ENCODE measurements at regions not wholly inside any gene's neighbourhood (a gene's known extent, or its start where the extent isn't known, plus 50 kb on each side); places are given as distances from the start of the nearest gene placed in this dataset.

DNA sequence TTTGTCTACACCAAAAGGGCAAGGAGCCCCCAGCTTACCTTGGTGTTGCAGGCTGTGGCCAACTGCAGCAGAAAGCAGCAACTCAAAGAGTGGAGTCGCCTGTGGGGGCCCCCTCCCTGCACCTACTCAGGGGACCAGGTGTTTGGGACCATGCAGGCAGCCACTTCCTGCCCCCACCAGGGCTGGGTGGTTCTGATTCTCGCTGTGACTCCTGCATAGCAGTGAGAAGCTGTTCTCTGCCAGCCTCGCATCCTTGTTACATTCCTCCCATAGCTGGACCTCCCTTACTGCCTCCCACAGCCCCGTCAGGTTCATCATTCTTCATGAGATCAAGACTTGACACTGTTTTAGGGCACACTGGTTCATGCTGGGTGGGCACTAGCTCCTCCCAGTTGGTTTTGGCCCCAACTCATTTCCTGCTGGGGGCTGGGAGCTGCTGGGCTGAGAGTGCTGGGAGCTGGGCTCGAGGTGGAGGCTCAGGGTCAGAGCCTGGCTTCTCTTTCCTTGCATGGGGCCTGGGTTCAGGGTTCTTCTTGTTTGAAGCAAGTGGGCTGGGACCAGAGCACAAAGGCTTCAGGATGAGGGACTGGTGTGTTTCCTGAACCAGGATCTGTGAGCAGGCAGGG lies 146.9 kb upstream of the C1orf174 start:
- no peak for TF ChIP-seq EZH2phosphoT487 (IDR thresholded peaks at IDR 0.05; ENCODE audit: low read depth)
- TF ChIP-seq, protein P1, sequence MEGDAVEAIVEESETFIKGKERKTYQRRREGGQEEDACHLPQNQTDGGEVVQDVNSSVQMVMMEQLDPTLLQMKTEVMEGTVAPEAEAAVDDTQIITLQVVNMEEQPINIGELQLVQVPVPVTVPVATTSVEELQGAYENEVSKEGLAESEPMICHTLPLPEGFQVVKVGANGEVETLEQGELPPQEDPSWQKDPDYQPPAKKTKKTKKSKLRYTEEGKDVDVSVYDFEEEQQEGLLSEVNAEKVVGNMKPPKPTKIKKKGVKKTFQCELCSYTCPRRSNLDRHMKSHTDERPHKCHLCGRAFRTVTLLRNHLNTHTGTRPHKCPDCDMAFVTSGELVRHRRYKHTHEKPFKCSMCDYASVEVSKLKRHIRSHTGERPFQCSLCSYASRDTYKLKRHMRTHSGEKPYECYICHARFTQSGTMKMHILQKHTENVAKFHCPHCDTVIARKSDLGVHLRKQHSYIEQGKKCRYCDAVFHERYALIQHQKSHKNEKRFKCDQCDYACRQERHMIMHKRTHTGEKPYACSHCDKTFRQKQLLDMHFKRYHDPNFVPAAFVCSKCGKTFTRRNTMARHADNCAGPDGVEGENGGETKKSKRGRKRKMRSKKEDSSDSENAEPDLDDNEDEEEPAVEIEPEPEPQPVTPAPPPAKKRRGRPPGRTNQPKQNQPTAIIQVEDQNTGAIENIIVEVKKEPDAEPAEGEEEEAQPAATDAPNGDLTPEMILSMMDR (IDR thresholded peaks at IDR 0.05; ENCODE audit: low read depth, low read length) = no peak
- Histone ChIP-seq H3K9me3 (ENCODE audit: insufficient read depth, low read length) (no peaks in the 10 kb centered on the region; the same call in 1 of the 2 replicates), H3K9ac (ENCODE audit: low read length) (no peak overlapping the region), H3K27me3 (ENCODE audit: low read depth, low read length) (peaks cover 14% of the 10 kb centered on the region; the same call in 1 of the 2 replicates), H3K79me2 (ENCODE audit: low read length) (no peaks in the 10 kb centered on the region), H3K4me1 (ENCODE audit: low read length) (no peaks in the 10 kb centered on the region), H4K20me1 (ENCODE audit: insufficient read depth, low read length) (no peaks in the 10 kb centered on the region), H2AFZ (ENCODE audit: low read depth, low read length) (no peak overlapping the region), H3K36me3 (replicated peaks; ENCODE audit: low read depth, low read length) (no peaks in the 10 kb centered on the region), H3K4me3 (ENCODE audit: low read length) (no peak overlapping the region), H3K27ac (ENCODE audit: low read length) (no peak overlapping the region), H3K4me2 (ENCODE audit: low read length) (no peak overlapping the region)

DNA sequence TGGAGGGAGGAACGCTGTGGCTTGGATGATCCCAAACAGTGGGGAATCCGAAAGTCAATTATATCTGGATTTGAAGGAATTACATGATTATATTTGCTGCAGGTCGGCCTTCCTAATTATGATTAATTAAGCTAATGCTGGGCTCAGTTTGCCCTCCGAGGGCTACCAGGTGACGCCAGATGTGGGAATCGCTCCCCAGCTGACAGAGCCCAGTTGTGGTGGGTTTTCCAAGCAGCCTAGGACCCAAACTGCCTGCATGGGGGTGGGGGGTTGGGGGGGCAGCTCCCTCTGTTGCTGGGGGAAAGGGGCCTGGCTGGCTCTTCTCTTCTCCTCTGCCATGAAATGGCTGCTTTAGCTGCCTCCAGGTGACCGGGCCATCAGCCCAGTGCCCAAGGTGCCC lies 147.6 kb upstream of the C1orf174 start:
- no peaks in the 10 kb centered on the region for H3K36me3 ChIP-seq (replicated peaks; ENCODE audit: low read depth, low read length)
- no peak overlapping the region for H2AFZ ChIP-seq (ENCODE audit: low read depth, low read length)
- H3K4me3 ChIP-seq (ENCODE audit: low read length) = no peak overlapping the region
- no peak overlapping the region for H3K27ac ChIP-seq (ENCODE audit: low read length)
- H3K9ac ChIP-seq (ENCODE audit: low read length) = no peak overlapping the region
- no peaks in the 10 kb centered on the region; the same call in 1 of the 2 replicates for H3K9me3 ChIP-seq (ENCODE audit: insufficient read depth, low read length)
- no peak for TF ChIP-seq EZH2phosphoT487 (IDR thresholded peaks at IDR 0.05; ENCODE audit: low read depth)
- TF ChIP-seq, protein P1 (IDR thresholded peaks at IDR 0.05; ENCODE audit: low read depth, low read length) = no peak
- H3K79me2 ChIP-seq (ENCODE audit: low read length) = no peaks in the 10 kb centered on the region
- H4K20me1 ChIP-seq (ENCODE audit: insufficient read depth, low read length) = no peaks in the 10 kb centered on the region
- H3K4me2 ChIP-seq (ENCODE audit: low read length) = no peak overlapping the region
- no peaks in the 10 kb centered on the region for H3K4me1 ChIP-seq (ENCODE audit: low read length)
- H3K27me3 ChIP-seq (ENCODE audit: low read depth, low read length) = peaks cover 14% of the 10 kb centered on the region; the same call in 1 of the 2 replicates

DNA sequence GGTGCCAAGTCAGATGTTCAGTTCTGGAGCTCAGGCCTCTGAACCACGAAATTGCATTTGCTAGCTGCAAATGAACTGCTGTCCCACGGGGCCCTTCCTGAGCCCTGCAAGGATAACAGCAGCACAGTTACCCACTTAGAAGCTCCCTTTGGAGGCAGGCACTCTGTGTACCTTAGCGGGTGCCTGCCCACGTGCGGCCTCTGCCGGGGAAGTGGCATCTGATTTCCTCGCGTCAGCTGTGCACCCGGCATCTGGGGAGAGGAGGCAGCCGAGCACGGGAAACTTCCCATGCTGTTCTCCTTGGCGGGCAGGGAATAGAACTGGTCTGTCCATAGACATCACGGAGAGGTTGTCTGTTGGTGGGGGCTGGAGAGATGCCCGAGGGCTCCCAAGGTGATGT lies 148.0 kb upstream of the C1orf174 start:
- TF ChIP-seq, protein P1 (IDR thresholded peaks at IDR 0.05; ENCODE audit: low read depth, low read length) = no peak
- no peak for TF ChIP-seq EZH2phosphoT487 (IDR thresholded peaks at IDR 0.05; ENCODE audit: low read depth)
- Histone ChIP-seq H3K27ac (ENCODE audit: low read length) (no peak overlapping the region), H3K4me3 (ENCODE audit: low read length) (no peak overlapping the region), H3K9ac (ENCODE audit: low read length) (no peak overlapping the region), H3K9me3 (ENCODE audit: insufficient read depth, low read length) (no peaks in the 10 kb centered on the region; the same call in 1 of the 2 replicates), H3K36me3 (replicated peaks; ENCODE audit: low read depth, low read length) (no peaks in the 10 kb centered on the region), H2AFZ (ENCODE audit: low read depth, low read length) (no peak overlapping the region), H3K79me2 (ENCODE audit: low read length) (no peaks in the 10 kb centered on the region), H3K27me3 (ENCODE audit: low read depth, low read length) (peaks cover 14% of the 10 kb centered on the region; the same call in 1 of the 2 replicates), H3K4me1 (ENCODE audit: low read length) (no peaks in the 10 kb centered on the region), H3K4me2 (ENCODE audit: low read length) (no peak overlapping the region), H4K20me1 (ENCODE audit: insufficient read depth, low read length) (no peaks in the 10 kb centered on the region)

DNA sequence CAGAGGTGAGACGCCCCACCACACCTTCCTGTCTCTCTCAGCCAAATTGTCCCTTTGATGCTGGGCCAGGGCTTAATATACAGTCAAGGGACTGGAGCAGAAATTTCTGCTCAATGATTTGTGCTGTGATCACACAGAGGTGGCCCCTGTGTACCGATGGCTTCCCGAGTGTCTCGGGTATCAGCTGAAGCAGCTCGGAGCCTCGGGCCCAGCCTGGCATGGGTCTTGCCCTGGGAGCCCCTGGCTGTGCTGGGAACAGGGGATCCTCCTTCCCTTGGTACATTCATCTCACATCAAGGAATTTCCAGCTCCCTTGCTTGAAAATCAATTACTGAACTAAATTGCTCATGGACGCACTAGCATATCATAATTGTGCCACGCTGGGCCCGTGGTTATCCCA lies 148.8 kb upstream of the C1orf174 start:
- Histone ChIP-seq H3K4me2 (ENCODE audit: low read length) (no peak overlapping the region), H3K27me3 (ENCODE audit: low read depth, low read length) (peaks cover 12% of the 10 kb centered on the region; the same call in 1 of the 2 replicates), H3K9me3 (ENCODE audit: insufficient read depth, low read length) (no peaks in the 10 kb centered on the region; the same call in 1 of the 2 replicates), H3K4me1 (ENCODE audit: low read length) (no peaks in the 10 kb centered on the region), H3K9ac (ENCODE audit: low read length) (no peak overlapping the region), H4K20me1 (ENCODE audit: insufficient read depth, low read length) (no peaks in the 10 kb centered on the region), H3K27ac (ENCODE audit: low read length) (no peak overlapping the region), H3K4me3 (ENCODE audit: low read length) (no peak overlapping the region), H3K79me2 (ENCODE audit: low read length) (no peaks in the 10 kb centered on the region), H3K36me3 (replicated peaks; ENCODE audit: low read depth, low read length) (no peaks in the 10 kb centered on the region), H2AFZ (ENCODE audit: low read depth, low read length) (no peak overlapping the region)
- TF ChIP-seq, protein P1 (IDR thresholded peaks at IDR 0.05; ENCODE audit: low read depth, low read length) = no peak
- TF ChIP-seq EZH2phosphoT487 (IDR thresholded peaks at IDR 0.05; ENCODE audit: low read depth) = no peak
